Right ventricle myocardium inferior (tissue), 1 donor: ENCODE measurements at regions not wholly inside any gene's neighbourhood (a gene's known extent, or its start where the extent isn't known, plus 50 kb on each side); places are given as distances from the start of the nearest gene placed in this dataset.
"Not testable (repeated sequence)": the region's sequence is repeated elsewhere in the genome, so short reads cannot be mapped to it uniquely, and the experiment has no call there.

Experiments
- ATAC-seq: fragments of 200-7000 bp; cut with Tn5 transposase; one replicate; pipeline ENCODE4 v1.9.1; 2020; ENCODE audit warnings: mild to moderate bottlenecking, moderate library complexity
- DNase-seq: peaks from one replicate; pipeline ENCODE4 v3.0.0; 2021; ENCODE audit errors: missing footprints
- intact Hi-C: fragments of 100-400 bp; cut with DNase I; formaldehyde crosslinking; loops from one replicate; pipeline ENCODE4 v1.11.0; 2022
- donor health status: DM: no; HTN: yes; CAD: no; lungs with severe emphysema.

- intact Hi-C loops: no loop called here
- no peak for ATAC-seq
- no peak for DNase-seq
These were observed 211.8 kb downstream of the RBM26 start for GRCh38 chr13:79194272-79194671.

DNA sequence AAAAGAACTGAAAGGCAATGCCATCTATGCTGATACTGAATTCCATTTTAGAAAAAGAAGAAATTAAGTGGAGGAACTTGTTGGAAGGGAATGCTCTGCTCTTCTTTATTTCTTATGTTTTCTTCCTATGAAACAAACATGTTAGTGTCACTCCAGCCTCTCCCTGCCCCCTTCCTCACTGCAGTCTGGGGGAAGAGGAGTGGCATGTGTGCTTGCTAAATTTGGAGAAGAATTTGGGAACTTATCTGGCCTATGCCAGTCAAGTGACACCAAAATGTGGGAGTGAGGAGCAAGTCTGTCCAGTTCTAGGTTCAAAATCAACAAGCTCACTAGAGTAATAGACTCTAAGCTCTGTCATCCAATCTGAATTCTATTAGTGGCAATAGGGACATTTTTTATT, 214.6 kb downstream of the RBM26 start:
- DNase-seq: no peak
- ATAC-seq: no peak
- intact Hi-C loops: no loop called here

GRCh38 chr13:79190932-79191331, 215.1 kb downstream of the RBM26 start:
- ATAC-seq: no peak
- DNase-seq: no peak
- intact Hi-C loops: no loop called here

- intact Hi-C loops: no loop called here
- ATAC-seq (no peak), DNase-seq (no peak)
These were observed 218.0 kb downstream of the RBM26 start for GRCh38 chr13:79187917-79188690.

- DNase-seq (no peak), ATAC-seq (no peak)
- intact Hi-C loops: no loop called here
These were observed 220.5 kb downstream of the RBM26 start for GRCh38 chr13:79185580-79185979.

- intact Hi-C loops: no loop called here
- DNase-seq (no peak), ATAC-seq (no peak)
These were observed 222.8 kb downstream of the RBM26 start for GRCh38 chr13:79183231-79183630.

DNA sequence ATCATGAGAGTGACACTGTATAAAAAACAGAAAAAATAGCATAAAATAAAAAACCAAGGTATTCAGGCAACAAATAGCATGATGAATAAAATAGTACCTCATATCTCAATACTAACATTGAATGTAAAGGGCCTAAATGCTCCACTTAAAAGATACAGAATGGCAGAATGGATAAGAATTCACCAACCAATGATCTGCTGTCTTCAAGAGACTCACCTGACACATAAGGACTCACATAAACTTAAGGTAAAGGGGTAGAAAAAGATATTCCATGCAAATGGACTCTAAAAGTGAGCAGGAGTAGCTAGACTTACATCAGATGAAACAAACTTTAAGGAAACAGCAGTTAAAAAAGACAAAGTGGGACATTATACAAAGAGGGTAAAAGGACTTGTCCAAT, 232.4 kb downstream of the RBM26 start:
- ATAC-seq, DNase-seq, intact Hi-C loops: not testable (repeated sequence)

DNA sequence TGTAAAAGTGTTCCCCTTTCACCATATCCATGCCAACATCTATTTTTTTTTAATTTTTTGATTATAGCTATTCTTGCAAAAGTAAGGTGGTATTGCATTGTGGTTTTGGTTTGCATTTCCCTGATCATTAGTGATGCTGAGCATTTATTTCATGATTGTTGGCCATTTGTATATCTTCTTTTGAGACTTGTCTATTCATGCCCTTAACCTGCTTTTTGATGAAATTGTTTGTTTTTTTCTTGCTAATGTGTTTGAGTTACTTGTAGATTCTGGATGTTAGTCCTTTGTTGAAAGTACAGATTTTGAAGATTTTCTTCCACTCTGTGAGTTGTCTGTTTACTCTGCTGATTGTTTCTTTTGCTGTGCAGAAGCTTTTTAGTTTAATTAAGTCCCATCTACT, 233.1 kb downstream of the RBM26 start:
- intact Hi-C loops, ATAC-seq, DNase-seq: not testable (repeated sequence)

GRCh38 chr13:79171141-79172061, 234.7 kb downstream of the RBM26 start:
- ATAC-seq (no peak), DNase-seq (no peak)
- intact Hi-C loops: no loop called here

GRCh38 chr13:79160818-79161217, 245.2 kb downstream of the RBM26 start:
- no peak for ATAC-seq
- no peak for DNase-seq
- intact Hi-C loops: no loop called here

GRCh38 chr13:79155883-79156282, 250.2 kb downstream of the RBM26 start:
- intact Hi-C loops: no loop called here

DNA sequence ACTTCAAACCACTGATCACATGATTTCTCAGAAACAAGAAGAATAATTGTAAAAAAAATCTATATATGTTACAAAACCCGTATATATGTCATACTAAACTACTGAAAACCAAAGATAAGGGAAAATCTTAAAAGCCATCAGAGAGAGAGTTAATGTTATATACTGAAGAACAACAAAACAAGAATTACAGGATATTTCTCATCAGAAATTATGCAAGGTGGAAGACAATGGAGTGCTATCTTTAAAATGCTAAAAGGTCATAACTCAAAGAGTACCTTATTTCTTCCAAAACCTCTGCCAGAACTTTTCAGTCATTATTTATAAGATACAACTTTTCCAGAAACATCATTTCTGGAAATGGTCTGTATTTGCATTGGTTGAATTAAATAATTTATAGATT, 256.8 kb downstream of the RBM26 start:
- DNase-seq: no peak
- no peak for ATAC-seq
- intact Hi-C loops: no loop called here

More at GRCh38 chr13:79155883-79156282, 250.2 kb downstream of the RBM26 start:
- ATAC-seq (no peak), DNase-seq (no peak)

DNA sequence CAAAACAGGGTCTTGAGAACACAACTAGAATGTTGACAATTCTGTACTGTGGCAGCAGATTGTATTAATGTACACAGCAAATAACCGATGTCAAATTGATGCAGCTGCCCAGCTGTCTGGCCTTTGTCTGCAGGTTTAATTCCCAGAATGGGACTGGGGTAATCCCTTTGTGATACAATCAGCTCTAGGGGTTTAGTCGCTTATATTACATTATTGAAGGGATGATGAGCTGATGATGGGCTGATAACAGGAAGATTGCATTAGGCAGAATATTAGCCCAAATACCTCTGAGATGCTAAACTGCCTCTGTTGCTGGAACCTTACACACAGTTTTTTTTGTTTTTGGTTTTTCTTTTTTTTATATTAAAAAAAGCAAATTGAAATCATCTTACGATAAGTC, 265.0 kb downstream of the RBM26 start:
- ATAC-seq: no peak
- no peak for DNase-seq
- intact Hi-C loops: no loop called here

GRCh38 chr13:79128158-79128557, 277.9 kb downstream of the RBM26 start:
- intact Hi-C loops: no loop called here
- DNase-seq: no peak
- no peak for ATAC-seq

- intact Hi-C loops: no loop called here
- DNase-seq (no peak), ATAC-seq (no peak)
These were observed 279.3 kb downstream of the RBM26 start for GRCh38 chr13:79126706-79127105.

GRCh38 chr13:79124183-79124582, 281.9 kb downstream of the RBM26 start:
- DNase-seq: no peak
- intact Hi-C loops: no loop called here
- no peak for ATAC-seq

DNA sequence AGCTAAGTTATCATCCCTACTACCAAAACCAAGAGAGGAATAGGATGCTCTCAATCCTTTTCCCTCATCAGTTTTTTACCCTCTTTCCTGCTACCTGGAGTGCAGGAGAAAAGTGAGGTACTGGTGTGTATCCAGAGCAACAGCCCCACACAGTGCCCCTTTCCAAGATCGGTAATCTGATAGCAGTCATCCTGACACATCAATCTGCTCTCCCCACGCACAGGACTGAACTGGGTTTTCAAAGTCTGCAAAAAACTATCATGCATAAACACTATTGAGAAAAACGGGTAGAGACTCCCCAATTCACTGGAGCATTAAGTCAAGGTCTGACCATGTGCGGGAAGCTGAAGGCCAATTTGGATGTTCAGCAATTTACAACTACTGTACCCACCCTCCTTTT, 284.8 kb downstream of the RBM26 start:
- intact Hi-C loops: no loop called here
- DNase-seq: no peak
- ATAC-seq: no peak

- intact Hi-C loops: no loop called here
These were observed 286.4 kb downstream of the RBM26 start for GRCh38 chr13:79119578-79120107.

GRCh38 chr13:79112016-79112415, 294.0 kb downstream of the RBM26 start:
- no peak for ATAC-seq
- intact Hi-C loops: no loop called here

More at GRCh38 chr13:79119578-79120107, 286.4 kb downstream of the RBM26 start:
- ATAC-seq: no peak
- no peak for DNase-seq

More at GRCh38 chr13:79112016-79112415, 294.0 kb downstream of the RBM26 start:
- DNase-seq: no peak
